HCT116 (cell line): ENCODE measurements at regions not wholly inside any gene's neighbourhood (a gene's known extent, or its start where the extent isn't known, plus 50 kb on each side); places are given as distances from the start of the nearest gene placed in this dataset.

Experiments
- TF ChIP-seq, protein P1 (sequence below): IDR thresholded peaks from 2 replicates; pipeline ENCODE4 v1.6.1; 2012
- TF ChIP-seq, protein P2 (sequence below): IDR thresholded peaks from 2 replicates; pipeline ENCODE4 v1.6.1; 2011; ENCODE audit warnings: mild to moderate bottlenecking, low read length, moderate library complexity; ENCODE audit not compliant: insufficient replicate concordance; ENCODE audit errors: extremely low read depth
- TF ChIP-seq, protein P3 (sequence below): IDR thresholded peaks from 2 replicates; pipeline ENCODE4 v1.6.1; 2012

GRCh38 chrX:122501652-122502051 lies 682.4 kb upstream of the GRIA3 start:
- TF ChIP-seq, protein P1, sequence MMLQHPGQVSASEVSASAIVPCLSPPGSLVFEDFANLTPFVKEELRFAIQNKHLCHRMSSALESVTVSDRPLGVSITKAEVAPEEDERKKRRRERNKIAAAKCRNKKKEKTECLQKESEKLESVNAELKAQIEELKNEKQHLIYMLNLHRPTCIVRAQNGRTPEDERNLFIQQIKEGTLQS, result no peak
- TF ChIP-seq, protein P2, sequence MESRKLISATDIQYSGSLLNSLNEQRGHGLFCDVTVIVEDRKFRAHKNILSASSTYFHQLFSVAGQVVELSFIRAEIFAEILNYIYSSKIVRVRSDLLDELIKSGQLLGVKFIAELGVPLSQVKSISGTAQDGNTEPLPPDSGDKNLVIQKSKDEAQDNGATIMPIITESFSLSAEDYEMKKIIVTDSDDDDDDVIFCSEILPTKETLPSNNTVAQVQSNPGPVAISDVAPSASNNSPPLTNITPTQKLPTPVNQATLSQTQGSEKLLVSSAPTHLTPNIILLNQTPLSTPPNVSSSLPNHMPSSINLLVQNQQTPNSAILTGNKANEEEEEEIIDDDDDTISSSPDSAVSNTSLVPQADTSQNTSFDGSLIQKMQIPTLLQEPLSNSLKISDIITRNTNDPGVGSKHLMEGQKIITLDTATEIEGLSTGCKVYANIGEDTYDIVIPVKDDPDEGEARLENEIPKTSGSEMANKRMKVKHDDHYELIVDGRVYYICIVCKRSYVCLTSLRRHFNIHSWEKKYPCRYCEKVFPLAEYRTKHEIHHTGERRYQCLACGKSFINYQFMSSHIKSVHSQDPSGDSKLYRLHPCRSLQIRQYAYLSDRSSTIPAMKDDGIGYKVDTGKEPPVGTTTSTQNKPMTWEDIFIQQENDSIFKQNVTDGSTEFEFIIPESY, result no peak
- TF ChIP-seq, protein P3, sequence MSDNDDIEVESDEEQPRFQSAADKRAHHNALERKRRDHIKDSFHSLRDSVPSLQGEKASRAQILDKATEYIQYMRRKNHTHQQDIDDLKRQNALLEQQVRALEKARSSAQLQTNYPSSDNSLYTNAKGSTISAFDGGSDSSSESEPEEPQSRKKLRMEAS, result no peak
